PC-3 (cell line): ENCODE measurements at regions not wholly inside any gene's neighbourhood (a gene's known extent, or its start where the extent isn't known, plus 50 kb on each side); places are given as distances from the start of the nearest gene placed in this dataset.

Source experiments
- ATAC-seq: fragments of 200-7000 bp; cut with Tn5 transposase; 2 replicates; pipeline ENCODE4 v1.9.1; 2020; ENCODE audit warnings: mild to moderate bottlenecking, moderate library complexity
- BruUV-seq: library from RNA; stranded (reverse); fragments of 400-500 nt; replicated peaks from 2 replicates; lab custom pipeline; 2021; lab: Mats Ljungman, UMichigan
- CTCF ChIA-PET: fragments of 300-600 bp; sonication (Branson Sonifier 250); formaldehyde crosslinking; loops from one replicate; lab custom pipeline; 2022; ENCODE audit warnings: antibody characterized with exemption; lab: Charles Lee
- POLR2A ChIA-PET: fragments of 300-600 bp; sonication (Branson Sonifier 250); formaldehyde crosslinking; loops from one replicate; lab custom pipeline; 2022; ENCODE audit warnings: antibody characterized with exemption; ENCODE audit not compliant: unreplicated experiment; lab: Charles Lee
- DNase-seq: peaks from one replicate; pipeline ENCODE4 v3.0.0-alpha.2; 2015
- H2AFZ ChIP-seq: fragments of 300-600 bp; sonication (generic); 2 replicates; pipeline ENCODE4 v1.6.0; 2016; ENCODE audit warnings: antibody characterized with exemption, low read length
- H3F3A ChIP-seq: fragments of 300-600 bp; sonication (generic); one replicate; pipeline ENCODE4 v1.6.0; 2017; ENCODE audit warnings: antibody characterized with exemption, low read length, control low read depth, mild to moderate bottlenecking; ENCODE audit not compliant: unreplicated experiment
- H3K27ac ChIP-seq: fragments of 300-600 bp; sonication (generic); 2 replicates; pipeline ENCODE4 v1.5.1; 2016; ENCODE audit warnings: mild to moderate bottlenecking, low read length
- H3K27me3 ChIP-seq: fragments of 300-600 bp; sonication (generic); 2 replicates; pipeline ENCODE4 v1.6.1; 2016; ENCODE audit warnings: low read length, mixed read lengths
- H3K36me3 ChIP-seq: fragments of 300-600 bp; sonication (generic); 2 replicates; pipeline ENCODE4 v1.6.1; 2016; ENCODE audit warnings: low read depth, mixed run types, low read length, mixed read lengths
- H3K4me1 ChIP-seq: fragments of 300-600 bp; sonication (generic); 2 replicates; pipeline ENCODE4 v1.5.1; 2016; ENCODE audit warnings: low read length; ENCODE audit not compliant: insufficient read depth
- H3K4me2 ChIP-seq: fragments of 300-600 bp; sonication (generic); 2 replicates; pipeline ENCODE4 v1.6.0; 2016; ENCODE audit warnings: low read length
- H3K4me3 ChIP-seq: fragments of 300-600 bp; sonication (generic); 2 replicates; pipeline ENCODE4 v1.5.1; 2016; ENCODE audit warnings: mild to moderate bottlenecking, low read length, mixed read lengths
- H3K79me2 ChIP-seq: fragments of 300-600 bp; sonication (generic); 2 replicates; pipeline ENCODE4 v1.6.1; 2017; ENCODE audit warnings: low read length, mixed read lengths
- H3K9ac ChIP-seq: fragments of 300-600 bp; sonication (generic); 2 replicates; pipeline ENCODE4 v1.6.0; 2016; ENCODE audit warnings: mild to moderate bottlenecking, low read length
- H3K9me2 ChIP-seq: fragments of 300-600 bp; sonication (generic); replicated peaks from 2 replicates; pipeline ENCODE4 v1.6.1; 2016; ENCODE audit warnings: mixed run types, low read length, mixed read lengths
- H3K9me3 ChIP-seq: fragments of 300-600 bp; sonication (generic); 2 replicates; pipeline ENCODE4 v1.6.1; 2016; ENCODE audit warnings: low read length, mixed read lengths
- H4K20me1 ChIP-seq: fragments of 300-600 bp; sonication (generic); 2 replicates; pipeline ENCODE4 v1.6.1; 2016; ENCODE audit warnings: low read length, mixed read lengths
- CTCF ChIP-seq: fragments of 300-600 bp; sonication (generic); conservative IDR thresholded peaks from 2 replicates; pipeline ENCODE4 v1.5.1; 2017; ENCODE audit warnings: antibody characterized with exemption, low read depth, mild to moderate bottlenecking, low read length
- EZH2 ChIP-seq: fragments of 300-600 bp; sonication (generic); IDR thresholded peaks from one replicate; pipeline ENCODE4 v1.6.1; 2017; ENCODE audit warnings: antibody characterized with exemption, mild to moderate bottlenecking, low read length; ENCODE audit not compliant: unreplicated experiment
- EZH2phosphoT487 ChIP-seq: fragments of 300-600 bp; sonication (generic); IDR thresholded peaks from 2 replicates; pipeline ENCODE4 v1.6.1; 2018; ENCODE audit warnings: mild to moderate bottlenecking, antibody characterized with exemption, low read length, borderline replicate concordance
- intact Hi-C: fragments of 100-400 bp; cut with micrococcal nuclease; formaldehyde crosslinking; loops from 2 replicates; pipeline ENCODE4 v1.9.0; 2023

GRCh38 chr12:86660488-86661147 is 404.4 kb upstream of the MGAT4C start:
- intact Hi-C loops = loop anchor here (10.0 kb wide), 1 partner anchor 396 kb away; no protein-coding TSS in a partner anchor
- peak; percentile 91 for DNase-seq

GRCh38 chr12:86659985-86660384 is 403.8 kb upstream of the MGAT4C start:
- Histone ChIP-seq H3K36me3 (no peaks in the 10 kb centered on the region), H2AFZ (no peak overlapping the region), H3K9me3 (no peaks in the 10 kb centered on the region), H3K9ac (no peak overlapping the region), H3K79me2 (no peaks in the 10 kb centered on the region), H3K4me3 (no peak overlapping the region), H3K9me2 (no peaks in the 10 kb centered on the region), H3K27ac (no peak overlapping the region), H3F3A (no peaks in the 10 kb centered on the region), H3K4me1 (peaks cover 6% of the 10 kb centered on the region), H4K20me1 (no peaks in the 10 kb centered on the region), H3K4me2 (no peak overlapping the region), H3K27me3 (no peaks in the 10 kb centered on the region)
- no peak for TF ChIP-seq EZH2
- TF ChIP-seq CTCF = no peak
- TF ChIP-seq EZH2phosphoT487 = no peak
- intact Hi-C loops = loop anchor here (10.0 kb wide), 1 partner anchor 395 kb away; no protein-coding TSS in a partner anchor
- ChIA-PET CTCF (no interaction called here), POLR2A (no interaction called here)
- BruUV-seq = no TSS peak
- DNase-seq (no peak), ATAC-seq (no peak)

More at GRCh38 chr12:86660488-86661147, 404.4 kb upstream of the MGAT4C start:
- Histone ChIP-seq H3K4me2 (no peak overlapping the region), H3K9ac (no peak overlapping the region), H3K36me3 (no peaks in the 10 kb centered on the region), H3K9me3 (no peaks in the 10 kb centered on the region), H3K79me2 (no peaks in the 10 kb centered on the region), H3K27ac (peak overlapping the region; percentile 19), H3F3A (no peaks in the 10 kb centered on the region), H3K4me1 (peaks cover 6% of the 10 kb centered on the region), H3K4me3 (no peak overlapping the region), H3K27me3 (no peaks in the 10 kb centered on the region), H2AFZ (no peak overlapping the region), H4K20me1 (no peaks in the 10 kb centered on the region), H3K9me2 (no peaks in the 10 kb centered on the region)
- no peak for TF ChIP-seq CTCF
- TF ChIP-seq EZH2phosphoT487 = no peak
- TF ChIP-seq EZH2 = no peak
- ChIA-PET CTCF (no interaction called here), POLR2A (no interaction called here)
- peak; percentile 99 for ATAC-seq
- BruUV-seq = no TSS peak

- Histone ChIP-seq H2AFZ (no peak overlapping the region), H3K27ac (no peak overlapping the region), H3K4me1 (peaks cover 6% of the 10 kb centered on the region), H3F3A (no peaks in the 10 kb centered on the region), H3K9me3 (no peaks in the 10 kb centered on the region), H3K4me2 (no peak overlapping the region), H4K20me1 (no peaks in the 10 kb centered on the region), H3K36me3 (no peaks in the 10 kb centered on the region), H3K9ac (no peak overlapping the region), H3K27me3 (no peaks in the 10 kb centered on the region), H3K79me2 (no peaks in the 10 kb centered on the region), H3K4me3 (no peak overlapping the region), H3K9me2 (no peaks in the 10 kb centered on the region)
- CTCF ChIA-PET = no interaction called here
- BruUV-seq = no TSS peak
- TF ChIP-seq EZH2 (no peak), CTCF (no peak), EZH2phosphoT487 (no peak)
- POLR2A ChIA-PET = no interaction called here
- intact Hi-C loops = no loop called here
- DNase-seq = no peak
- no peak for ATAC-seq
These were observed 402.1 kb upstream of the MGAT4C start for GRCh38 chr12:86658303-86658702.
